Transverse colon (tissue), 4 donors: ENCODE measurements at regions not wholly inside any gene's neighbourhood (a gene's known extent, or its start where the extent isn't known, plus 50 kb on each side); places are given as distances from the start of the nearest gene placed in this dataset.

Experiments
- CTCF ChIP-seq, 5 experiments: fragments of 200-600 bp in 3 of 5; fragments of 450-650 bp in 2 of 5; sonication (generic) in 3 of 5; IDR thresholded peaks; 1 replicate in 2 of 5; 2 replicates in 3 of 5; pipeline ENCODE4 v1.5.1; 2016 to 2017; ENCODE audit warnings: antibody characterized with exemption in 5 of 5, inconsistent platforms in 3 of 5, mild to moderate bottlenecking in 2 of 5, moderate library complexity in 1 of 5
- EP300 ChIP-seq: sonication (generic); formaldehyde crosslinking; IDR thresholded peaks from one replicate; pipeline ENCODE4 v1.6.1; 2017; ENCODE audit warnings: antibody characterized with exemption, low read depth
- POLR2A ChIP-seq: fragments of 450-650 bp; IDR thresholded peaks from one replicate; pipeline ENCODE4 v1.6.1; 2016; ENCODE audit warnings: antibody characterized with exemption, mild to moderate bottlenecking, moderate library complexity
- POLR2AphosphoS5 ChIP-seq, 3 donors: sonication (generic); formaldehyde crosslinking; IDR thresholded peaks; one replicate each; pipeline ENCODE4 v1.6.1; 2016; ENCODE audit warnings: antibody characterized with exemption in 3 of 3

GRCh38 chr7:106982415-106982814 is 62.1 kb upstream of the PRKAR2B start:
- TF ChIP-seq CTCF (IDR thresholded peaks at IDR 0.05) (no peak), POLR2A (no peak), POLR2AphosphoS5 (IDR thresholded peaks at IDR 0.05) (no peak), EP300 (no peak)
